ENCODE measurements at regions not wholly inside any gene's neighbourhood (a gene's known extent, or its start where the extent isn't known, plus 50 kb on each side); places are given as distances from the start of the nearest gene placed in this dataset.

GRCh38 chr4:77413766-77414165, 191.9 kb upstream of the CXCL13 start:
- TF ChIP-seq CTCF (IDR thresholded peaks at IDR 0.05), result no peak

GRCh38 chr4:77415689-77416088, 189.9 kb upstream of the CXCL13 start:
- no peak for TF ChIP-seq CTCF (IDR thresholded peaks at IDR 0.05)

- peak; percentile 57 for TF ChIP-seq CTCF (IDR thresholded peaks at IDR 0.05)
These were observed 187.3 kb upstream of the CXCL13 start for GRCh38 chr4:77418333-77418732.

- TF ChIP-seq CTCF (IDR thresholded peaks at IDR 0.05), result no peak
These were observed 174.8 kb upstream of the CXCL13 start for GRCh38 chr4:77430847-77431246.

- no peak for TF ChIP-seq CTCF (IDR thresholded peaks at IDR 0.05)
These were observed 174.1 kb upstream of the CXCL13 start for GRCh38 chr4:77431546-77431945.

- TF ChIP-seq CTCF (IDR thresholded peaks at IDR 0.05), result peak; percentile 21; the same call in 1 of the 2 replicates
These were observed 172.8 kb upstream of the CXCL13 start for GRCh38 chr4:77432717-77433417.

- peak; percentile 55 for TF ChIP-seq CTCF (IDR thresholded peaks at IDR 0.05)
These were observed 172.2 kb upstream of the CXCL13 start for GRCh38 chr4:77433418-77433733.

Measured in LNCAP (cell line).